GM12873 (cell line): ENCODE measurements at regions not wholly inside any gene's neighbourhood (a gene's known extent, or its start where the extent isn't known, plus 50 kb on each side); places are given as distances from the start of the nearest gene placed in this dataset.

ENCODE experiments used
- TF ChIP-seq, protein P1 (sequence below): IDR thresholded peaks from 2 replicates; pipeline ENCODE4 v1.5.1; 2012; ENCODE audit warnings: low read depth, mild to moderate bottlenecking, moderate library complexity, low read length, control low read depth; ENCODE audit not compliant: insufficient read depth; ENCODE audit errors: missing control alignments

DNA sequence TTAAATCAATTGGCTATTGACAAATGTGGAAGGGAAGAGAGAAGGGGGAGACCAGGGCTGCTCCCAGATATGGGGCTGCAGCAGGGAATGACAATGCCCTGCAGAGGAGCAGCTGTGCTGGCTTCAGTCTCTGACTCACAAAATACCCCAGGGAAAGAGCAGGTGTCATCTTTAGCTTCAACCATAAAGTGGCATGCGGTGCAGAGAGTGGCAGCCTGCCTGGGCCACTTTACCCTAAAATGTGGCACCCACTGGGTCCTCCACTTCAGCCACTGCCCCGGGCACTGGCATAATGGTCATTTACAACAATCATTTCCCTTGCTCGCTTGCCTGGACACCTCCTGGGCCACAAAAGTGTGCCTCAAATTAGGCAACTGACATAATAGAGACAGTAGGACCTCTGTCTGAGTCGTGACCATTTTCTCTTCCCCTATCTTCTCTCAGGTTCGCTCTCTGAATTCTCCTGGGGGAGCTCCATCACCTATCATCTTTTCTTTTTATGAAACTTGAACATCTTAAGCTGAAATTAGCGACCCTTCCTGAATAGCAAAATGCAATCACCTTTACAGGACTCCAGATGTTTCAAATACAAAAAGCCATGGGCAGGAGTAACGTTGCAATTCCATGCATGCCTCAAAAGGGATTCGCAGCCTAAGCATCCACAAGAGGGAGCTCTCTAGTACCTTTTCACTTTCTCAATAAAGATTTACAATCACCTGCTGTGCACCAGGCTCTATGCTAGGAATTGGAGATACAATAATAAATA lies 179.9 kb upstream of the ATF7IP start:
- TF ChIP-seq, protein P1, sequence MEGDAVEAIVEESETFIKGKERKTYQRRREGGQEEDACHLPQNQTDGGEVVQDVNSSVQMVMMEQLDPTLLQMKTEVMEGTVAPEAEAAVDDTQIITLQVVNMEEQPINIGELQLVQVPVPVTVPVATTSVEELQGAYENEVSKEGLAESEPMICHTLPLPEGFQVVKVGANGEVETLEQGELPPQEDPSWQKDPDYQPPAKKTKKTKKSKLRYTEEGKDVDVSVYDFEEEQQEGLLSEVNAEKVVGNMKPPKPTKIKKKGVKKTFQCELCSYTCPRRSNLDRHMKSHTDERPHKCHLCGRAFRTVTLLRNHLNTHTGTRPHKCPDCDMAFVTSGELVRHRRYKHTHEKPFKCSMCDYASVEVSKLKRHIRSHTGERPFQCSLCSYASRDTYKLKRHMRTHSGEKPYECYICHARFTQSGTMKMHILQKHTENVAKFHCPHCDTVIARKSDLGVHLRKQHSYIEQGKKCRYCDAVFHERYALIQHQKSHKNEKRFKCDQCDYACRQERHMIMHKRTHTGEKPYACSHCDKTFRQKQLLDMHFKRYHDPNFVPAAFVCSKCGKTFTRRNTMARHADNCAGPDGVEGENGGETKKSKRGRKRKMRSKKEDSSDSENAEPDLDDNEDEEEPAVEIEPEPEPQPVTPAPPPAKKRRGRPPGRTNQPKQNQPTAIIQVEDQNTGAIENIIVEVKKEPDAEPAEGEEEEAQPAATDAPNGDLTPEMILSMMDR: peak; percentile 79

DNA sequence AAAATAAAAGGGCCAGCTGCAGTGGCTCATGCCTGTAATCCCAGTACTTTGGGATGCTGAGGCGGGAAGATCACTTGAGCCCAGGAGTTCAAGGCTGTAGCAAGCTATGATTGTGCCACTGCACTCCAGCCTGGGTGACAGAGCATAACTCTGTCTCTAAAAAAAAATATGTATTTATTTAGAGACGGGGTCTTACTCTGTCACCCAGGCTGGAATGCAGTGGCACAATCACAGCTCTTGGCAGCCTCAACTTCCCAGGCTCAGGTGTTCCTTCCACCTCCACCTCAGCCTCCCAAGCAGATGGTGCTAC lies 179.3 kb upstream of the ATF7IP start:
- TF ChIP-seq, protein P1: no peak

DNA sequence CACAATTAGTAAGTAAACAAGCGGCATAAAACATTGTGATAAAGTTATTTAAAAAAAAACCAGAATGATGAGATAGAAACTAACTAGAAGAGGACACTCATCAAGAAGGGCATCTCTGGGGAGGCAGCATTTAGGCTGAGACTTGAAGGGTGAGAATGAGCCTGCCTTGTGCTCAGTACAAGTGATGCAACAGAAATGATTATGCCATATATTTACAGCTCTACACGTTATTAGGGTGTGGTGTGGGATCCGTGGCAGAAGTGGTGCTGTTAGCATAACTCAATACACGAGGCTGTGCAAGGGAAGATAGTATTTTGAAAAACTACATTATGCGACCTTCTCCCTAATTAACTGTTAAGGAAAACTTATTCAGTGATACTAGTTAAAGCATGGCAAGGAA lies 178.5 kb upstream of the ATF7IP start:
- TF ChIP-seq, protein P1: no peak

DNA sequence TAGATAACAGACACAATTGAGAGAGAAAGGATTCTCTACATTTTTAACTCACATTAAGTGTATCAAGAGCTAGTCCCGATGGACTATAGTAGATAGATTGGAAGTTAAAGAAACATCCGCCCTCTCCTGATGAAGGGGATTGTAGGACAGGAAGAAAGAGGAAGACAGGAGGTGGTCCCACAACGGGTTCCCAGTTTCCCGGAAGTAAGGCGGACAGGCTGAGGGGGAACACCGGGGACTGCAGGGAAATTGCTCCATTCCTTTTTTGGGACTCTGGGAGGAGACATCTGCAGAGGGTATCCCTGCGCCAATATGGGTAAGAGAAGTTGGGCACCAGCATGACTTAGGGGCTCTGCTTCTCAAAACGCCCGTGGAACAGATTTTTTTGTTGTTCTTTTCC lies 177.5 kb upstream of the ATF7IP start:
- TF ChIP-seq, protein P1: no peak

DNA sequence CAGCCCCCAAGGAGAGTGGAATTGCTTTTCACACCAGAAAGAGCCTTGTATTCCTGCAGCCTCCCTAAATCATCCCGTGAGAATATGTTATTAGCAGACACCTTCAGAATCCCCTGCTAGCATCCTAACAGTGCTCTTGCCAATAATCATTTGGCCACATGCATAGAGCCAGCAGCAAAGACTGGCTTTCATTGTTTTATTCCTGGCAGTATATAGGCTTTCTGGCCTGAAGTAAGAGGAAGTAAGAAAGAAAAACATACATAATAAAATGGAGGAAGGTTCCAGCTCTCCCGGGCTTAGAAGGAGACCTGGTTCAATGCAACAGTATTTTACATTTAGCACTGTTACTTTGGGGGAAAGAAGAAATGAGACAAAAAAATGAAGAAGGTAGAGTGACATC lies 176.7 kb upstream of the ATF7IP start:
- TF ChIP-seq, protein P1: no peak

DNA sequence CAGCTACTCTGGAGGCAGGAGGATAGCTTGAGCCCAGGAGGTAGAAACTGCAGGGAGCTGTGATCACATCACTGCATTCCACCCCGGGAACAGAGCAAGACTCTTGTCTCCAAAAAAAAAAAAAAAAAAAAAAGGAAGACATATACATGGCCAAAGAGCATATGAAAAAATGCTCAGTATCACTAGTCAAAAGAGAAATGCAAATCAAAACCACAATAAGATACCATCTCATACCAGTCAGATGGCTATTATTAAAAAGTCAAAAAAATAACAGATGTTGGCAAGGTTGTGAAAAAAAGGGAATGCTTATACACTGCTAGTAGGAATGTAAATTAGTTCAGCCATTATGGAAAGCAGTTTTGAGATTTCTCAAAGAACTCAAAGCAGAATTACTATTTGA lies 174.8 kb upstream of the ATF7IP start:
- TF ChIP-seq, protein P1: no peak

DNA sequence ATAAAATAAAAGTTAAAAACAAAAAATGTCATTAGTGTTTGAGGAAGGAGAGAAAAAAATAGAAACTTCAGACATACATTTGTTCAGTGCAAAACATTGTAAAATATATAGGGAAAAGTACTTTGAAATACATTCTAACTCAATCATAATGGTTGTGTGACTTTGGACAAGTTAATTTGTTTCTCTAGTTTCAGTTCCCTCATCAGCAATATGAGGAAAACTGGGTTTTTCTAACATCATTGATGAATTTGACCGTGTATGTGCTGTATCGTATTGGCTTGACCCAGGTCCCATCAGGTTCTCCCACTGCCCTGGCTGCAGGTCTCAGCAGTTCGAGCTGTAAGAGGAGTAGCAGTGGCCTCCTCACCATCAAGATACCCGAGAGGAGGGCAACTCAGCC lies 173.9 kb upstream of the ATF7IP start:
- TF ChIP-seq, protein P1: no peak

DNA sequence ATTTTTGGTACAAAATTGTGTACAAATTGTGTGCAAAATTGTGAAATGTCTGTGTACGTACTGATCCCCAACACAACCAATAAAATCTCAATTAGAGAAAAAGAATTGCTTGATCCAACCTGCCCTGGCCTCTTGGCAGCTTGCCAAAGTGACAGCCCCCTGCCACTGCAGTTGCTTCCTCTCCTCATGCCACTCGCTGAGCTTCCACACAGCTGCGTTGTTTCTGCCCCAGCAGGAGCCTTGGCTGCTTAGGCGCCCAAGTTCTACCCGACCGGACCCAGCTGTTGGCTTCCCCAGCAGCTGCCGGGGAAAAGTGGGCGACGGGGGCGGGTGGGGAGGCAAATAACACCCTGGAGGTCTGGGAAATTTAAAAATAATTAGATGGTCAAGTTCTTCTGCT lies 171.8 kb upstream of the ATF7IP start:
- TF ChIP-seq, protein P1: no peak
